Keratinocyte (primary cell): ENCODE measurements at regions not wholly inside any gene's neighbourhood (a gene's known extent, or its start where the extent isn't known, plus 50 kb on each side); places are given as distances from the start of the nearest gene placed in this dataset.

Source experiments
- EZH2 ChIP-seq: IDR thresholded peaks from one replicate; pipeline ENCODE4 v1.6.1; 2012; ENCODE audit warnings: inconsistent platforms, mild to moderate bottlenecking, low read length, moderate library complexity
- TF ChIP-seq, protein P1 (sequence below), 3 experiments: IDR thresholded peaks in 1 of 3; conservative IDR thresholded peaks in 1 of 3; optimal IDR thresholded peaks in 1 of 3; 2 replicates in 2 of 3; 3 replicates in 1 of 3; pipeline versions ENCODE3 to v1.5.1; 2011; ENCODE audit warnings: low read length in 3 of 3, mild to moderate bottlenecking in 3 of 3, moderate library complexity in 2 of 3, control low read depth in 1 of 3, inconsistent platforms in 1 of 3; ENCODE audit not compliant: insufficient read depth in 2 of 3; ENCODE audit errors: extremely low read depth in 1 of 3

DNA sequence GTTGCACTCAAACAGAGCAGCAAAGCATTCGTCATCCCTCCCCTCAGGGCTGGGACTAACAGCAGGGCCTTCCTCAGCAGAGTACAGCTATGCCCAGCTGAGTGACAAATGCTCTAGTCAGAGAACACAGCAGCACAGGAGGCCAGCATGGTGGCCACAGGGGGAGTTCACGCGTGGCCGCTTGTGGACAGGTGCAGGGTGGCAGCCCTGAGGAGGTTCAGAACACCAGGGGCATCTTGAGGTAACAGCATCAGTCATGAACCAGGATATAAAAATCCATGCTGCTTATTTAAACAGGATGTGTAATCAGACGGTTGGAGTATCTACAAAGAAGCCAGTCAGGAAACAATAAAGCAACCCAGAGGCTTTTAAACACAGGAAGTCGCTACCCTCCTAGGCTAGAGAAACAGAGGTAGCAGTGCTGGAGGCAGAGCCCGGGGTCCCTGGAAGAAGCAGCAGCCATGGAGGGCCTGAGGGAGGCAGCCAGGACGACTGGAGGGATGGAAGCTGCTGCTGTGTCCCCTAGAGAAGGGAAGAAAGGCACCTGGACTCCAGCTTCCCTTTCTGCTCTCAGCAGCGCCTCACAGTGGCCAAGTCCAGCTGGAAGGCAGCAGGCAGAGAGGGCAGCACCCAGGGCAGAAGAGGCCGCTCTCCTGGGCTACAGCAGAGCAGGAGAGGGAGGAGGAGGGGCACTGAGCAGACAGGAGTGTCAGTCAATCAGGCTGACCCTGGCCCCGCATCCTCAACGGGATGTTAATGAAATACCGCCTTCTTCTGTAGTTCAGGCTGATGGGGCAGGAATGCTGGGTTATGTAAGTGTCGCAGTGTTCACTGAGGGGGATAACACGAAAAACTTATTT, 70.8 kb upstream of the UCN3 start:
- TF ChIP-seq, protein P1, sequence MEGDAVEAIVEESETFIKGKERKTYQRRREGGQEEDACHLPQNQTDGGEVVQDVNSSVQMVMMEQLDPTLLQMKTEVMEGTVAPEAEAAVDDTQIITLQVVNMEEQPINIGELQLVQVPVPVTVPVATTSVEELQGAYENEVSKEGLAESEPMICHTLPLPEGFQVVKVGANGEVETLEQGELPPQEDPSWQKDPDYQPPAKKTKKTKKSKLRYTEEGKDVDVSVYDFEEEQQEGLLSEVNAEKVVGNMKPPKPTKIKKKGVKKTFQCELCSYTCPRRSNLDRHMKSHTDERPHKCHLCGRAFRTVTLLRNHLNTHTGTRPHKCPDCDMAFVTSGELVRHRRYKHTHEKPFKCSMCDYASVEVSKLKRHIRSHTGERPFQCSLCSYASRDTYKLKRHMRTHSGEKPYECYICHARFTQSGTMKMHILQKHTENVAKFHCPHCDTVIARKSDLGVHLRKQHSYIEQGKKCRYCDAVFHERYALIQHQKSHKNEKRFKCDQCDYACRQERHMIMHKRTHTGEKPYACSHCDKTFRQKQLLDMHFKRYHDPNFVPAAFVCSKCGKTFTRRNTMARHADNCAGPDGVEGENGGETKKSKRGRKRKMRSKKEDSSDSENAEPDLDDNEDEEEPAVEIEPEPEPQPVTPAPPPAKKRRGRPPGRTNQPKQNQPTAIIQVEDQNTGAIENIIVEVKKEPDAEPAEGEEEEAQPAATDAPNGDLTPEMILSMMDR (optimal IDR thresholded peaks at IDR 0.05 in 1 of 3, IDR thresholded peaks at IDR 0.05 in 1 of 3, conservative IDR thresholded peaks at IDR 0.05 in 1 of 3; ENCODE audit: extremely low read depth in 1 of 3, insufficient read depth in 2 of 3, low read length in 3 of 3), result peak; percentile 40 to 74 (median 68)
- TF ChIP-seq EZH2, result no peak
